GM12878 (cell line): ENCODE measurements at regions not wholly inside any gene's neighbourhood (a gene's known extent, or its start where the extent isn't known, plus 50 kb on each side); places are given as distances from the start of the nearest gene placed in this dataset.

Source experiments
- ATAC-seq: fragments of 200-7000 bp; cut with Tn5 transposase; 3 replicates; pipeline ENCODE4 v1.9.1; 2020; ENCODE audit warnings: mild to moderate bottlenecking, moderate library complexity
- BruUV-seq: library from RNA; stranded (reverse); fragments of 400-500 nt; replicated peaks from 2 replicates; lab custom pipeline; 2021; lab: Mats Ljungman, UMichigan
- CTCF ChIA-PET: fragments of 300-600 bp; sonication (Branson Sonifier 250); formaldehyde crosslinking; extraction: SDS; loops from one replicate; lab custom pipeline; 2021; ENCODE audit warnings: inconsistent platforms; lab: Yijun Ruan, JAX
- POLR2A ChIA-PET: fragments of 350-600 bp; formaldehyde crosslinking; extraction: SDS; loops from one replicate; lab custom pipeline; 2021; ENCODE audit warnings: inconsistent platforms; lab: Charles Lee
- RAD21 ChIA-PET: fragments of 300-600 bp; sonication (Branson Sonifier 250); formaldehyde crosslinking; loops from one replicate; lab custom pipeline; 2023; ENCODE audit warnings: antibody characterized with exemption; ENCODE audit not compliant: unreplicated experiment; lab: Charles Lee
- SMC1A ChIA-PET: fragments of 300-600 bp; sonication (Branson Sonifier 250); formaldehyde crosslinking; loops from one replicate; lab custom pipeline; 2023; ENCODE audit not compliant: unreplicated experiment, uncharacterized antibody; lab: Charles Lee
- DNase-seq: peaks from one replicate; pipeline ENCODE4 v3.0.0-alpha.2; 2011; ENCODE audit warnings: low read depth, low spot score
- FAIRE-seq: peaks from 3 replicates; lab custom pipeline; 2011; peaks lifted over from hg19 to GRCh38; lab: Jason Lieb, UNC
- H2AFZ ChIP-seq: 2 replicates; pipeline ENCODE4 v1.6.0; 2011; ENCODE audit warnings: low read depth, low read length, control low read depth; ENCODE audit not compliant: control insufficient read depth
- H3K27ac ChIP-seq: 2 replicates; pipeline ENCODE4 v1.5.1; 2011; ENCODE audit warnings: control low read depth; ENCODE audit not compliant: control insufficient read depth, insufficient read depth
- H3K27me3 ChIP-seq, 2 experiments: replicated peaks in 1 of 2; 2 replicates each; pipeline versions ENCODE4 v1.6.0 to v1.6.1; 2011; ENCODE audit warnings: low read length in 1 of 2; ENCODE audit not compliant: control insufficient read depth in 2 of 2, insufficient read depth in 2 of 2
- H3K36me3 ChIP-seq, 2 experiments: 2 replicates each; pipeline ENCODE4 v1.5.1; 2011; ENCODE audit warnings: low read length in 1 of 2; ENCODE audit not compliant: control insufficient read depth in 2 of 2, insufficient read depth in 2 of 2
- H3K4me1 ChIP-seq: 2 replicates; pipeline ENCODE4 v1.6.1; 2011; ENCODE audit warnings: mild to moderate bottlenecking, low read length, moderate library complexity, mixed read lengths; ENCODE audit not compliant: control insufficient read depth, insufficient read depth
- H3K4me2 ChIP-seq: 2 replicates; pipeline ENCODE4 v1.6.0; 2011; ENCODE audit warnings: control low read depth; ENCODE audit not compliant: control insufficient read depth, insufficient read depth
- H3K4me3 ChIP-seq: fragments of 200-600 bp; sonication (generic); 2 replicates; pipeline ENCODE4 v1.5.1; 2016
- H3K79me2 ChIP-seq: 2 replicates; pipeline ENCODE4 v1.6.0; 2011; ENCODE audit warnings: low read length; ENCODE audit not compliant: control insufficient read depth, insufficient read depth
- H3K9ac ChIP-seq: 2 replicates; pipeline ENCODE4 v1.8.0; 2011; ENCODE audit warnings: low read length, control low read depth, mixed read lengths; ENCODE audit not compliant: control insufficient read depth, insufficient read depth
- H3K9me3 ChIP-seq: replicated peaks from 3 replicates; pipeline ENCODE4 v1.5.1; 2011; ENCODE audit warnings: mild to moderate bottlenecking, low read length; ENCODE audit not compliant: control insufficient read depth, insufficient read depth
- H4K20me1 ChIP-seq: 2 replicates; pipeline ENCODE4 v1.6.0; 2011; ENCODE audit not compliant: control insufficient read depth, insufficient read depth
- NFXL1 ChIP-seq: fragments of 450-650 bp; IDR thresholded peaks from 2 replicates; pipeline ENCODE4 v1.6.1; 2017; ENCODE audit warnings: antibody characterized with exemption, mild to moderate bottlenecking, borderline replicate concordance
- ZSCAN29 ChIP-seq: fragments of 450-650 bp; IDR thresholded peaks from 2 replicates; pipeline ENCODE4 v1.6.1; 2017; ENCODE audit warnings: mild to moderate bottlenecking, moderate library complexity
- WGBS: methylation state at CpG from one replicate; pipeline ENCODE4 v1.1.6; 2016; ENCODE audit warnings: low lambda C conversion rate; ENCODE audit not compliant: insufficient replicate concordance, insufficient coverage; ENCODE audit errors: missing lambda C conversion rate; 5-methylcytosine and 5-hydroxymethylcytosine counted together
- in situ Hi-C: fragments of 300-500 bp; cut with MboI; formaldehyde crosslinking; loops from 9 replicates; pipeline ENCODE4 v1.14.3; 2018; ENCODE audit warnings: mixed read lengths
- intact Hi-C: fragments of 100-400 bp; cut with micrococcal nuclease; formaldehyde crosslinking; loops from one replicate; pipeline ENCODE4 v1.14.2; 2022; ENCODE audit not compliant: unreplicated experiment

- CTCF ChIA-PET: no interaction called here
- no TSS peak for BruUV-seq
Measured at GRCh38 chr7:92997152-92997551, 120.6 kb downstream of the SAMD9 start.

GRCh38 chr7:92994901-92995300 is 122.9 kb downstream of the SAMD9 start:
- Histone ChIP-seq H3K4me3 (no peak overlapping the region), H3K36me3 (no peaks in the 10 kb centered on the region), H3K27me3 (no peaks in the 10 kb centered on the region), H3K27ac (no peak overlapping the region), H3K4me1 (no peaks in the 10 kb centered on the region), H3K4me2 (no peak overlapping the region), H3K9ac (no peak overlapping the region), H3K79me2 (no peaks in the 10 kb centered on the region), H3K9me3 (no peaks in the 10 kb centered on the region), H4K20me1 (no peaks in the 10 kb centered on the region), H2AFZ (no peak overlapping the region)
- no TSS peak for BruUV-seq
- intact Hi-C loops (no loop called here), in situ Hi-C loops (no loop called here)
- no peak for DNase-seq
- no peak for ATAC-seq
- POLR2A ChIA-PET: no interaction called here
- no peak for TF ChIP-seq ZSCAN29
- SMC1A ChIA-PET: no interaction called here
- WGBS: 81% methylated on average over 2 of the region's 2 CpGs
- FAIRE-seq: no peak
- RAD21 ChIA-PET: no interaction called here
- CTCF ChIA-PET: no interaction called here

More at GRCh38 chr7:92997152-92997551, 120.6 kb downstream of the SAMD9 start:
- Histone ChIP-seq H3K79me2 (no peaks in the 10 kb centered on the region), H3K9ac (no peak overlapping the region), H3K27me3 (no peaks in the 10 kb centered on the region), H3K4me2 (no peak overlapping the region), H3K9me3 (no peaks in the 10 kb centered on the region), H2AFZ (no peak overlapping the region), H3K27ac (no peak overlapping the region), H3K4me3 (no peak overlapping the region), H4K20me1 (no peaks in the 10 kb centered on the region), H3K36me3 (no peaks in the 10 kb centered on the region), H3K4me1 (no peaks in the 10 kb centered on the region)
- SMC1A ChIA-PET: no interaction called here
- POLR2A ChIA-PET: no interaction called here
- intact Hi-C loops (no loop called here), in situ Hi-C loops (no loop called here)
- FAIRE-seq (no peak), ATAC-seq (no peak), DNase-seq (no peak)
- RAD21 ChIA-PET: no interaction called here
- 50% methylated on average over 2 of the region's 2 CpGs for WGBS
- TF ChIP-seq NFXL1: no peak
